ENCODE measurements at regions not wholly inside any gene's neighbourhood (a gene's known extent, or its start where the extent isn't known, plus 50 kb on each side); places are given as distances from the start of the nearest gene placed in this dataset.

DNA sequence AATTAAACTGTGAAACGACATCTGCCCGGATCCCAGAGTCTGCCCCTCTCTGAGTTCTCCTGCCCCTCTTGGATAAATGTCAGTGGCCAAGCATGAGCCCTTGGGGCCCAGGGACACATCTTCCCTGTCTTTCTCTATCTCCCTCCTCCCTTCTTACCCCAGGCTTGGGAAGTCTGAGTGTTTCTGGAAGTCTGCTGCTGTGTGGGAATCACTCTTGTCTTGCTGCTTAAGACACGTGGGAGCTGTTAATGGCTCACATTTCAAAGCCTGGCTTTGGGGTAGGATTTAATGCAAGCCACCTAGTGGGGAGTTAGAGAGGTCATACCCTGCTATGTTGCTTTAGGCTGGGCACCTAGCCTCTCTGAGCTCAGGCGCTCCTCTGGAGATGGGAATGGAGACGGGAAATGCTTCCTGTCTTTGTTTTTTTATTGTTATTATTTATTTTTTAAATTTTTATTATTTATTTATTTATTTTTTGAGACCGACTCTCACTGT lies 218.5 kb upstream of the CIBAR2 start:
- peak overlapping the region; percentile 60 for H3K27ac Mint-ChIP-seq
- peak overlapping the region; percentile 74 for H3K4me3 Mint-ChIP-seq
- peak; percentile 69 for DNase-seq
- H3K36me3 Mint-ChIP-seq (ENCODE audit: low read depth), result no peaks in the 10 kb centered on the region
- peaks cover 63% of the 10 kb centered on the region for H3K4me1 Mint-ChIP-seq
- TF ChIP-seq, protein P1, sequence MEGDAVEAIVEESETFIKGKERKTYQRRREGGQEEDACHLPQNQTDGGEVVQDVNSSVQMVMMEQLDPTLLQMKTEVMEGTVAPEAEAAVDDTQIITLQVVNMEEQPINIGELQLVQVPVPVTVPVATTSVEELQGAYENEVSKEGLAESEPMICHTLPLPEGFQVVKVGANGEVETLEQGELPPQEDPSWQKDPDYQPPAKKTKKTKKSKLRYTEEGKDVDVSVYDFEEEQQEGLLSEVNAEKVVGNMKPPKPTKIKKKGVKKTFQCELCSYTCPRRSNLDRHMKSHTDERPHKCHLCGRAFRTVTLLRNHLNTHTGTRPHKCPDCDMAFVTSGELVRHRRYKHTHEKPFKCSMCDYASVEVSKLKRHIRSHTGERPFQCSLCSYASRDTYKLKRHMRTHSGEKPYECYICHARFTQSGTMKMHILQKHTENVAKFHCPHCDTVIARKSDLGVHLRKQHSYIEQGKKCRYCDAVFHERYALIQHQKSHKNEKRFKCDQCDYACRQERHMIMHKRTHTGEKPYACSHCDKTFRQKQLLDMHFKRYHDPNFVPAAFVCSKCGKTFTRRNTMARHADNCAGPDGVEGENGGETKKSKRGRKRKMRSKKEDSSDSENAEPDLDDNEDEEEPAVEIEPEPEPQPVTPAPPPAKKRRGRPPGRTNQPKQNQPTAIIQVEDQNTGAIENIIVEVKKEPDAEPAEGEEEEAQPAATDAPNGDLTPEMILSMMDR (IDR thresholded peaks at IDR 0.05), result peak; percentile 71
- H3K27me3 Mint-ChIP-seq (ENCODE audit: low read depth, poor library complexity), result peaks cover 34% of the 10 kb centered on the region
- peaks cover 5% of the 10 kb centered on the region for H3K9me3 Mint-ChIP-seq

DNA sequence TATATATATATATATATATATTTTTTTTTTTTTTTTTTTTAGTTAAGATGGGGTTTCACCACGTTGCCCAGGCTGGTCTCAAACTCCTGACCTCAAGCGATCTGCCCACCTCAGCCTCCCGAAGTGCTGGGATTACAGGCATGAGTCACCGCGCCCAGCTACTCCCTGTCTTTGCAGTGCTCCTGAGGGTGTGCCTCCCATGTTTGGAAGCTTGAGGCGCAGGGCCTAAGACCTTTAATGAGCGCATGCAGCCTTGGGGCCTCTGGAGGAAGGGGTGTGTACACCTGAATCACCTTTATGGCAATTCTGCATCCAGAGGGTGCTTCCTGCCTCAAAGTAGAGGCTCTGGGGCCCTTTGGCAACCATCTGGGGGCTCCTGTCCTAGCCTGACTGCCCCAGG lies 219.4 kb upstream of the CIBAR2 start:
- Mint-ChIP-seq H3K4me1 (peaks cover 65% of the 10 kb centered on the region), H3K27me3 (ENCODE audit: low read depth, poor library complexity) (peaks cover 38% of the 10 kb centered on the region)
- DNase-seq, result no peak

DNA sequence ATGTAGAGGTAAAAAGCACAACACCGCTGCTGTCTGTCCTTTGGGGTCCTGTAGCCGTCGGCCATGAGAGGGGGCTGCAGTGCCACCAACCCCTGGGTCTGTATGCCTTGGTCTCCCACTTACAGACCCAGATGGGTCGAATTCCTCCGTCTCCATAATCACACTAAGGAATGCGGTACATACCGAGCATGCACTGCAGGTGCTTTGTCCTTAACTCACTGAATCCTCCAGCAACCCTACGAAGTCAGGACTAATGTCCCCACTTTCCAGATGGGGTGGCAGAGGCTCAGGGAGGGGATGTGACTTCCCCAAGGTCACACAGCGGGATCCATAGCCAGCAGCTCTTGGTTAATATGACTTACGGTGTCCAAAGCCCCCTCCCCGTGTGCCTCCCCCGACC lies 219.9 kb upstream of the CIBAR2 start:
- TF ChIP-seq, protein P1 (IDR thresholded peaks at IDR 0.05), result no peak
- Mint-ChIP-seq H3K9me3 (peaks cover 5% of the 10 kb centered on the region), H3K4me3 (no peak overlapping the region), H3K4me1 (peaks cover 64% of the 10 kb centered on the region), H3K27ac (no peak overlapping the region), H3K27me3 (ENCODE audit: low read depth, poor library complexity) (peaks cover 39% of the 10 kb centered on the region), H3K36me3 (ENCODE audit: low read depth) (no peaks in the 10 kb centered on the region)
- no peak for DNase-seq

More for the DNA sequence above, 219.4 kb upstream of the CIBAR2 start:
- H3K4me3 Mint-ChIP-seq, result no peak overlapping the region
- no peaks in the 10 kb centered on the region for H3K36me3 Mint-ChIP-seq (ENCODE audit: low read depth)
- TF ChIP-seq, protein P1 (IDR thresholded peaks at IDR 0.05), result no peak
- H3K9me3 Mint-ChIP-seq, result peaks cover 5% of the 10 kb centered on the region
- no peak overlapping the region for H3K27ac Mint-ChIP-seq

DNA sequence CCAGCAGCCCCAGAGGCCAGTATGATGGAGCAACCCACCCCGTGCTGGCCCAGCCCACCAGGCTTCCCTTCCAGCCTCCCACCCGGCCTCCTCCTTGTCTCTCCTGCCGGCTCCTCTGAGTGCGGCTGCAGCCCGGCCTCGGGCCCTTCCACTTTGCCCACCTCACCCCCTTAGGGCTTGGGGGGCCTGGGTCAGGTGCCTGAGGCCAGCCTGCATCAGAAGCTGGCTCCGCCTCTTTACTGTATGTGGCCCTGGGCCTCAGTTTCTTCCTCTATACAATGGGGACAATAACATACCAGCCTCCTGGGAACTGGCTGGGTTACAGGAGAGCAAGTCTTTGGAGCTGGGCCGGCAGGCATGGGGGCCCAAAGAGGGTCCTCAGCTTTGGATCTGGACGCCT lies 221.1 kb upstream of the CIBAR2 start:
- H3K36me3 Mint-ChIP-seq (ENCODE audit: low read depth), result no peaks in the 10 kb centered on the region
- H3K9me3 Mint-ChIP-seq, result peaks cover 5% of the 10 kb centered on the region
- H3K4me3 Mint-ChIP-seq, result no peak overlapping the region
- peaks cover 57% of the 10 kb centered on the region for H3K4me1 Mint-ChIP-seq
- H3K27me3 Mint-ChIP-seq (ENCODE audit: low read depth, poor library complexity), result peaks cover 49% of the 10 kb centered on the region
- no peak overlapping the region for H3K27ac Mint-ChIP-seq
- TF ChIP-seq, protein P1 (IDR thresholded peaks at IDR 0.05), result no peak
- DNase-seq, result no peak

DNA sequence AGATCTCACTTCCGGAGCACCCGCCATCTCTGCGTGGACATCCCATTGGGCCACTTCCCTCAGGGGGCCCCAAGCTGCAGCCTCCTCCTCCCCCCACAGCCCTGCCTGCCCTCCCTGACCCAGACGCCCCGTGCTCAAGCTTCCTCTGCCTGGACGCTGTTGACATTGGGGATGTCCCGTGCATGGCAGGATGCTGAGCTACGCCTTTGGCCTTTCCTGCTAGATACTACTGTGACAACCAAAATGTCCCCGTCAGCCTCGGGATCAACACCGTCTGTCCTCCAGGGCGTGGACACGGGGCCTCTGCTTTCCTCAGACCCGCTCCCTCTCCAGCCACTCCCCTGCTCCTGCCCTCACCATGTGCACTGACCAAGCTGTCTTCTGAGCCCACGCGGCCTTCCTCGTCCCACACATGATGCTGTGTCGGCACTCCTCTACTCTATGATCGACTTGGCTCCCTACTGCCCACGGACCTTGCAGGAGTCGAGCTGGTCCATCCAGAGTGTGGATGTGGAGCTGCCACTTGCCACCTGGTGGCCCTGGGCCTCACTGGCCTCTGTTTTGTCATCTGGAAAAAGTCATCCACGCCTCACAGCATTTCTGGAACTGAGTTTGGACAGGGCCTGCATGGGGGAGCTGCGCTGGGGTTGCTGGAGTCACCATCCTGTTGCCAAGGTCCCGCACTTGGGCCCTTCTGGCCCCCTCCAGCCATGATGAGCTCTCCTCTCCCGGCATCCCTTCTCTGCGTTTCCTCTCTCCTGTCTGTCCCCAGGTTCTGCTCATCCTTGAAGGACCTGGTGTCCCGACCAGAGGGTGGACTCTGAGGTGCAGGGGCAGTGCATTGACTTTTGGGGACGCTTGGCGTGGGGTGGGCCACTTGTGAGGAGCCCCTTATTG lies 221.7 kb upstream of the CIBAR2 start:
- Mint-ChIP-seq H3K27me3 (ENCODE audit: low read depth, poor library complexity) (peaks cover 52% of the 10 kb centered on the region), H3K9me3 (peaks cover 5% of the 10 kb centered on the region), H3K27ac (no peak overlapping the region), H3K36me3 (ENCODE audit: low read depth) (no peaks in the 10 kb centered on the region), H3K4me1 (peaks cover 57% of the 10 kb centered on the region), H3K4me3 (peak overlapping the region; percentile 77)
- DNase-seq, result no peak
- TF ChIP-seq, protein P1 (IDR thresholded peaks at IDR 0.05), result no peak

Measured in nephron progenitor cell (in vitro differentiated cells).